DOHH2 (cell line): ENCODE measurements at regions not wholly inside any gene's neighbourhood (a gene's known extent, or its start where the extent isn't known, plus 50 kb on each side); places are given as distances from the start of the nearest gene placed in this dataset.

ENCODE experiments used
- CTCF ChIP-seq: fragments of 200-600 bp; sonication (generic); IDR thresholded peaks from one replicate; pipeline ENCODE4 v1.5.1; 2014; ENCODE audit warnings: antibody characterized with exemption, mild to moderate bottlenecking, low read depth, low read length; ENCODE audit not compliant: poor library complexity, severe bottlenecking
- EZH2phosphoT487 ChIP-seq: fragments of 200-600 bp; sonication (generic); IDR thresholded peaks from 2 replicates; pipeline ENCODE4 v1.6.1; 2017; ENCODE audit warnings: borderline replicate concordance, mild to moderate bottlenecking, antibody characterized with exemption, low read length, moderate library complexity, mixed read lengths

GRCh38 chr5:39618391-39618790, 193.6 kb upstream of the DAB2 start:
- no peak for TF ChIP-seq CTCF
- no peak for TF ChIP-seq EZH2phosphoT487
